GM12875 (cell line): ENCODE measurements at regions not wholly inside any gene's neighbourhood (a gene's known extent, or its start where the extent isn't known, plus 50 kb on each side); places are given as distances from the start of the nearest gene placed in this dataset.

Experiments
- H3K4me3 ChIP-seq: one replicate; pipeline ENCODE4 v1.5.1; 2011; ENCODE audit warnings: low read depth, low read length, control low read depth
- TF ChIP-seq, protein P1 (sequence below): IDR thresholded peaks from 2 replicates; pipeline ENCODE4 v1.5.1; 2011; ENCODE audit warnings: low read depth, mild to moderate bottlenecking, control low read depth, inconsistent platforms, low read length, moderate library complexity, borderline replicate concordance; ENCODE audit not compliant: insufficient read depth

DNA sequence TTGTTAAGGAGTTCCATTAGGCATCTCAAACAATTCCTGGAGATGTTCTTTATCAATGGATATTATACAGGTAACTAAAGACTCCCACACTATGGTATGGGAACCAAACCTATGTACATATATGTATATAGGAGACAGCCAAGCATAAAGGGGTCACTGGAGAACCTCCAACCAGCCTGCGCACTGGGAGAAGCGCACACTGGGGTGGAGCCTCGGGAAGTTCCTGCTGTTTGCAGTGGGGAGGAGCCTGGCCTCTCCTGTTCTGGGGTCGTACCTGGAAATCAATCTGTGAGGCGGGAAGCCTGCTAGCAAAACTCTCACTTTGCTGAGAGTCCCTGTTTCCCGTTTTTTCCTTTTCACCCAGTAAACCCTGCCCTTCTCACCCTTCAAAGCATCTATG, 83.1 kb upstream of the CREB1 start:
- TF ChIP-seq, protein P1, sequence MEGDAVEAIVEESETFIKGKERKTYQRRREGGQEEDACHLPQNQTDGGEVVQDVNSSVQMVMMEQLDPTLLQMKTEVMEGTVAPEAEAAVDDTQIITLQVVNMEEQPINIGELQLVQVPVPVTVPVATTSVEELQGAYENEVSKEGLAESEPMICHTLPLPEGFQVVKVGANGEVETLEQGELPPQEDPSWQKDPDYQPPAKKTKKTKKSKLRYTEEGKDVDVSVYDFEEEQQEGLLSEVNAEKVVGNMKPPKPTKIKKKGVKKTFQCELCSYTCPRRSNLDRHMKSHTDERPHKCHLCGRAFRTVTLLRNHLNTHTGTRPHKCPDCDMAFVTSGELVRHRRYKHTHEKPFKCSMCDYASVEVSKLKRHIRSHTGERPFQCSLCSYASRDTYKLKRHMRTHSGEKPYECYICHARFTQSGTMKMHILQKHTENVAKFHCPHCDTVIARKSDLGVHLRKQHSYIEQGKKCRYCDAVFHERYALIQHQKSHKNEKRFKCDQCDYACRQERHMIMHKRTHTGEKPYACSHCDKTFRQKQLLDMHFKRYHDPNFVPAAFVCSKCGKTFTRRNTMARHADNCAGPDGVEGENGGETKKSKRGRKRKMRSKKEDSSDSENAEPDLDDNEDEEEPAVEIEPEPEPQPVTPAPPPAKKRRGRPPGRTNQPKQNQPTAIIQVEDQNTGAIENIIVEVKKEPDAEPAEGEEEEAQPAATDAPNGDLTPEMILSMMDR, result no peak
- no peak overlapping the region for H3K4me3 ChIP-seq

DNA sequence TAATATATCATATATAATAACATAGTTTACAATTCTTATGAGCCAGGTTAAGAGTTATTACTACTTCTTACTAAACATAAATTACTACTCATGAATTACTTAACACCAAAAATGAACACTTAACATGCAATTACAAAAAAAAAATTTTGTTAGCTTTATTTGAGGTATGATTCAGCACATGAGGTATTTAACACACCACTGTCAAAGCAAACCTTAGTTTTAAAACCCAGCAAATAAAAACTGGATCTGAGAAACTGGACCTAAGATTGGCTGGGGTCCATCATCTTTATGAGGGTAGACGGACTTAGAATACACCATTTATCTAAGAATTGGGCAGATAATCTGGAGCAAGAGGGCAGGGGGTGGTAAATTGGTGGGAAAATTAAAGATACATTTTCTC, 81.8 kb upstream of the CREB1 start:
- TF ChIP-seq, protein P1, result no peak
- H3K4me3 ChIP-seq, result no peak overlapping the region

DNA sequence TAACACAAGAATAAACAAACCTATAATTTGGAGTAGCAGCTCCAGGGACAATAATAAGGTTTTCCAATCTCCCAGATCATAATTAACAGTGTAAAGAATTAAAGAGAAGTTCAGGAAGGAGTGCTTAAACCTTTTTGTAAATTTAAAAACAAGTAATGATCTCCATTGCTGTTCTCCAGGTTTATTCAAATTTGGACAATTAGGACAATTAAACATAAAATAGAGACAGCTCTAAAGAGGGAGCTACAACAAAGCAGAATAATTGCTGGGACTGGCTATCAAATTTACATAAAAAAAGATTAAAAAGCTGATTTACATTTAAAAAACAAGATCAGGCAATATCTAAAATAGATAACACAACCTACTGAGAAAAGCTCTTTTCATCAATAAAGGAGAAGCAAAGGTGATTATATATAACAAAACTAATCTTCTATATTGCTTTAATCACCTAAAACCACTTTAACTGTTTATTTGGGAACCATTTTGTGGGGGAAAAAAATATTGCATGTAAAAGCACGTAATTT, 80.1 kb upstream of the CREB1 start:
- TF ChIP-seq, protein P1, result no peak

DNA sequence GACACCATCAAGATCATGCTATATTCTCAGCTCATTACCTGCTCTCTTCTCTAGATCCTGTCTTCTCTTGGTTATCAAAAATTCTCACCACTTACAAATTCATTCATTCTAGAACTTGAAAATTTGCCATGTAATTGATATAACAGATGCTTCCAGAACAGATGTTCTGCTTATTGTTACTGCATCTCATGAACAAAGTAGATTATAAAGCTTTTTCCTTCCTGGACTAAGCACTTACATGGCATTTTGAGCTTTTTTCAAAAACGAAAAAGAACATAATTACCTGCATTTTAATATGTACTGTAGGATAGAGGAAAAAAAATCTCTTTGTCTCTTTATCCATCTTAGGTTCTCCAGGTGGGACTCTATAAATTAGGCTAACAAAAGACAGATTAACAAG, 79.6 kb upstream of the CREB1 start:
- TF ChIP-seq, protein P1, result no peak

More for the DNA sequence above, 80.1 kb upstream of the CREB1 start:
- no peak overlapping the region for H3K4me3 ChIP-seq

DNA sequence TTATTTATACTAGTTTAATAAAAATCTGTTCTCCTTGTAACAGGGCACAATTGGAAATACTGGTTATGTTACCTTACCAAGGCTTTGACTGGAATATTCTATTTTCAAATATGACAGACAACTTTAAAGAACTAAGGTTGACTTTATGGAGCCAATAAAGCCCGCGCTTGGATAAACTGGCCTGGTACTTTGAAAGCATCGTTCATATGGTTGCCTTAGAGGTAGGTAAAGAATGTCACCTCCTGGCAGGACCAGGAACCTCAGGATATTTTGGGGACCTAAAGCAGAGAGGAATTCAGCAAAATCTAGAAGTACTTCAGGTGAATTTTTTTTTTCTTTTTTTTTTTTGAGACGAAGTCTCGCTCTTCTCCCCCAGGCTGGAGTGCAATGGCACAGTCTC, 71.2 kb upstream of the CREB1 start:
- TF ChIP-seq, protein P1, result no peak
- no peak overlapping the region for H3K4me3 ChIP-seq

More for the DNA sequence above, 79.6 kb upstream of the CREB1 start:
- no peak overlapping the region for H3K4me3 ChIP-seq

DNA sequence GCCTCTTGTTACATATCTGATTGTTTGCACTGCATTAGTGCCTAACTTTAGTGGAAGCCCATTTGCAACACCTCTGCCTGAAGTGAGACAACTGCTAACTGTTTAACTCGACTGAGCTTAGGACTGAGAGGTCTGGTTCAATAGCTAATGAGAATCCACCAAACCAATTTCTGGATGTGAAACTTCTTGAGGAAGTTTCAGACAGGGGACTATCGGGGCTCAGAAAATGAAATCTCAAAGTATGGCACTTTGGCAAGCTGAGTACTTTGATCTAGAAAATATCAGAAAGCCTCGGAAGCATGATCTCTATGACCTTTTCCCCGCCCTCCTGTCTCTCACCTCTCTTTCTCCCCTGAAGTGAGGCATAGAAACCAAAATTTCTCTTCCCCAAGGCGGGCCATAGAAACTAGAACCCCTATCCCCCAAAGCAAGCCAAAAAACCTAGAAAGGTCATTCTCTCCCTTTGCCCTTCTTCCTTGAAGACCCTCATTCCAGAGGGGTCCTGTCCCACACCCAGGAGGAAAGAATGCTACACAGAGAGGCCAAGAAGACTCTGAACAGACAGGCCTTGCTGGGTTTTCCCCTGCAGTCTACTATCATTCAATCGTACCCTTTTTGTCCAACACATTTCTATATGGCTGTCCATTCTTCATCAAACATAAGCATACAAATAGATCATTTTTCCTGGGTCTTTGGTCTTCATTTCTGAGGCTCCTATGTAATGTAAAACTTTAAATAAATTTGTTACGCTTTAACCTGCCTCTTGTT, 69.6 kb upstream of the CREB1 start:
- TF ChIP-seq, protein P1, result no peak

DNA sequence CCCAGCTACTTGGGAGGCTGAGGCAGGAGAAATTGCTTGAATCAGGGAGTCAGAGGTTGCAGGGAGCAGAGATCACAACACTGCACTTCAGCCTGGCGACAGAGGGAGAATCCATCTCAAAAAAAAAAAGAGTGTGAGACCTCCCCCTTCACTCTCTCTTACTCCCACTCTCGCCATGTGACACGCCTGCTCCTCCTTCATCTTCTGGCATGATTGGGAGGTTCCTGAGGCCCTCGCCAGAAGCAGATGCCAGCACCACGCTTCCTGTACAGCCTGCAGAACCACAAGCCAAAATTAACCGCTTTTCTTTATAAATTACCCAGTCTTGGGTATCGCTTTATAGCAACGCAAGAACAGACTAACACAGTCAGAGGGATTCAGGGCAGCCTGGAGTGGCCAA, 66.3 kb upstream of the CREB1 start:
- TF ChIP-seq, protein P1, result no peak

More for the DNA sequence above, 69.6 kb upstream of the CREB1 start:
- no peak overlapping the region for H3K4me3 ChIP-seq

More for the DNA sequence above, 66.3 kb upstream of the CREB1 start:
- no peak overlapping the region for H3K4me3 ChIP-seq
